SK-N-SH treated with all-trans-retinoic acid at 6 μM for 48 hours (cell line): ENCODE measurements at regions not wholly inside any gene's neighbourhood (a gene's known extent, or its start where the extent isn't known, plus 50 kb on each side); places are given as distances from the start of the nearest gene placed in this dataset.

Experiments
- ATAC-seq: fragments of 200-7000 bp; cut with Tn5 transposase; 3 replicates; pipeline ENCODE4 v1.9.1; 2020; ENCODE audit warnings: mild to moderate bottlenecking, moderate library complexity
- ARNTL ChIP-seq: fragments of 450-650 bp; formaldehyde crosslinking; IDR thresholded peaks from 2 replicates; pipeline ENCODE4 v1.5.0; 2020; ENCODE audit warnings: low read depth, mild to moderate bottlenecking, moderate library complexity, borderline replicate concordance
- BACH2 ChIP-seq: fragments of 250-450 bp; sonication (Bioruptor Pico); IDR thresholded peaks from 2 replicates; pipeline ENCODE4 v1.9.0; 2021; ENCODE audit warnings: mild to moderate bottlenecking, borderline replicate concordance
- CSDC2 ChIP-seq: fragments of 250-450 bp; sonication (Bioruptor Pico); IDR thresholded peaks from 2 replicates; pipeline ENCODE4 v1.5.0; 2020; ENCODE audit warnings: mild to moderate bottlenecking, moderate library complexity
- ESRRG ChIP-seq: fragments of 250-450 bp; sonication (Bioruptor Pico); IDR thresholded peaks from 2 replicates; pipeline ENCODE4 v1.6.1; 2021; ENCODE audit warnings: mild to moderate bottlenecking
- GLIS3 ChIP-seq: fragments of 250-450 bp; sonication (Bioruptor Pico); IDR thresholded peaks from 2 replicates; pipeline ENCODE4 v1.5.0; 2020; ENCODE audit warnings: mild to moderate bottlenecking, moderate library complexity
- ISL1 ChIP-seq: fragments of 250-450 bp; sonication (Bioruptor Pico); IDR thresholded peaks from 2 replicates; pipeline ENCODE4 v2.1.2; 2022; ENCODE audit warnings: mild to moderate bottlenecking, moderate library complexity
- OSR1 ChIP-seq: fragments of 250-450 bp; sonication (Bioruptor Pico); IDR thresholded peaks from 2 replicates; pipeline ENCODE4 v1.8.0; 2022; ENCODE audit warnings: moderate library complexity, mild to moderate bottlenecking, inconsistent platforms
- PPARA ChIP-seq: fragments of 250-450 bp; sonication (Bioruptor Pico); IDR thresholded peaks from 2 replicates; pipeline ENCODE4 v1.5.0; 2020; ENCODE audit warnings: mild to moderate bottlenecking, borderline replicate concordance
- RARB ChIP-seq: fragments of 250-450 bp; sonication (Bioruptor Pico); IDR thresholded peaks from 2 replicates; pipeline ENCODE4 v1.8.0; 2021; ENCODE audit warnings: mild to moderate bottlenecking, moderate library complexity
- SNAI2 ChIP-seq: fragments of 250-450 bp; sonication (Bioruptor Pico); IDR thresholded peaks from 2 replicates; pipeline ENCODE4 v1.5.0; 2020; ENCODE audit warnings: mild to moderate bottlenecking, moderate library complexity
- TCF4 ChIP-seq: fragments of 250-450 bp; sonication (Bioruptor Pico); IDR thresholded peaks from 2 replicates; pipeline ENCODE4 v1.8.0; 2021; ENCODE audit warnings: mild to moderate bottlenecking, moderate library complexity, borderline replicate concordance
- TOX ChIP-seq: fragments of 250-450 bp; sonication (Bioruptor Pico); IDR thresholded peaks from 2 replicates; pipeline ENCODE4 v1.8.0; 2021; ENCODE audit warnings: mild to moderate bottlenecking, moderate library complexity, borderline replicate concordance
- ZC3H10 ChIP-seq: fragments of 250-450 bp; sonication (Bioruptor Pico); IDR thresholded peaks from 2 replicates; pipeline ENCODE4 v1.5.1; 2021; ENCODE audit warnings: mild to moderate bottlenecking, moderate library complexity
- ZFP3 ChIP-seq: fragments of 250-450 bp; sonication (Bioruptor Pico); IDR thresholded peaks from 2 replicates; pipeline ENCODE4 v1.5.0; 2020; ENCODE audit warnings: mild to moderate bottlenecking, moderate library complexity
- ZFP30 ChIP-seq: fragments of 450-650 bp; formaldehyde crosslinking; IDR thresholded peaks from 2 replicates; pipeline ENCODE4 v1.5.0; 2022; ENCODE audit warnings: mild to moderate bottlenecking, moderate library complexity
- ZNF565 ChIP-seq: fragments of 450-650 bp; formaldehyde crosslinking; conservative IDR thresholded peaks from 2 replicates; pipeline ENCODE4 v1.5.0; 2020; ENCODE audit warnings: low read depth, mild to moderate bottlenecking, moderate library complexity
- ZNF70 ChIP-seq: fragments of 450-650 bp; formaldehyde crosslinking; IDR thresholded peaks from 2 replicates; pipeline ENCODE4 v1.5.0; 2020; ENCODE audit warnings: mild to moderate bottlenecking, moderate library complexity
- ZNF8 ChIP-seq: fragments of 450-650 bp; formaldehyde crosslinking; IDR thresholded peaks from 2 replicates; pipeline ENCODE4 v1.5.0; 2020; ENCODE audit warnings: mild to moderate bottlenecking, moderate library complexity
- TF ChIP-seq, protein P1 (sequence below): fragments of 250-450 bp; sonication (Bioruptor Pico); IDR thresholded peaks from 2 replicates; pipeline ENCODE4 v1.8.0; 2021; ENCODE audit warnings: low read depth, mild to moderate bottlenecking, moderate library complexity, borderline replicate concordance
- TF ChIP-seq, protein P2 (sequence below): fragments of 250-450 bp; sonication (Bioruptor Pico); IDR thresholded peaks from 2 replicates; pipeline ENCODE4 v1.5.1; 2020; ENCODE audit warnings: low read depth, mild to moderate bottlenecking, moderate library complexity
- TF ChIP-seq, protein P3 (sequence below): fragments of 250-450 bp; sonication (Bioruptor Pico); IDR thresholded peaks from 2 replicates; pipeline ENCODE4 v1.8.0; 2020; ENCODE audit warnings: mild to moderate bottlenecking, moderate library complexity, borderline replicate concordance
- TF ChIP-seq, protein P4 (sequence below): fragments of 250-450 bp; sonication (Bioruptor Pico); IDR thresholded peaks from 2 replicates; pipeline ENCODE4 v1.5.1; 2021; ENCODE audit warnings: mild to moderate bottlenecking, moderate library complexity

DNA sequence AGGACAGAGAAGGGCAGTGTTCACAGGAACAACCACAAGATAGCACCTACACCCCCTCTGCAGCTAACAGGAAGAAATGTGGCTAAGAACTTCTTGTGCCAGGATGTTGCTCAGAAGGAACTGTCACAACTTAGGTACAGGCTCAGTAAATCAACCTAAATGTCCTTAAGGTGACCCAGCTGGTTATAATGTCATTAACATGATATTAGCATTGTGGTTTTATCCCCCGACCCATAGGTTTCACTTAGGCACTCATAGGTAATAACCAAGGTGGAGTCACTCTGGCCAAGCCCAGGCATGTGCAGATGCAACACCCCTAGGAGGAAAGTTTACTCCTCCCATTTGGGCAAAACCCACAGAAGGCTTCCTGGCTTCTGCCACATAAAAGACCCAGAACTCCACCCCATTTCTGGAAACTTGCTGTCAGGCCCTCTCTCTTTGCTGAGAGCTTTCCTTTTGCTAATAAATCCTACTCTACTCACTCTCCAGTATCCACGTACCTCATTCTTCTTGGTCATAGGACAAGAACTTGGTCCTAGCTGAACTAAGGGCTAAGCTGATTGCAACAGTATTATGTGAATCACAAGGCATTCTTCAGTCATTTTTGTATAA lies 951.3 kb downstream of the SLITRK5 start:
- no peak for ATAC-seq
- TF ChIP-seq TOX (no peak), ZFP30 (CRISPR knock-in tag) (no peak), TCF4 (no peak), ZNF8 (no peak), ZC3H10 (CRISPR knock-in tag) (no peak), BACH2 (no peak), PPARA (CRISPR knock-in tag) (no peak), GLIS3 (CRISPR knock-in tag) (no peak), ZNF70 (CRISPR knock-in tag) (no peak), ESRRG (CRISPR knock-in tag) (no peak), ZNF565 (CRISPR knock-in tag) (no peak), ISL1 (no peak)
- TF ChIP-seq, protein P1, sequence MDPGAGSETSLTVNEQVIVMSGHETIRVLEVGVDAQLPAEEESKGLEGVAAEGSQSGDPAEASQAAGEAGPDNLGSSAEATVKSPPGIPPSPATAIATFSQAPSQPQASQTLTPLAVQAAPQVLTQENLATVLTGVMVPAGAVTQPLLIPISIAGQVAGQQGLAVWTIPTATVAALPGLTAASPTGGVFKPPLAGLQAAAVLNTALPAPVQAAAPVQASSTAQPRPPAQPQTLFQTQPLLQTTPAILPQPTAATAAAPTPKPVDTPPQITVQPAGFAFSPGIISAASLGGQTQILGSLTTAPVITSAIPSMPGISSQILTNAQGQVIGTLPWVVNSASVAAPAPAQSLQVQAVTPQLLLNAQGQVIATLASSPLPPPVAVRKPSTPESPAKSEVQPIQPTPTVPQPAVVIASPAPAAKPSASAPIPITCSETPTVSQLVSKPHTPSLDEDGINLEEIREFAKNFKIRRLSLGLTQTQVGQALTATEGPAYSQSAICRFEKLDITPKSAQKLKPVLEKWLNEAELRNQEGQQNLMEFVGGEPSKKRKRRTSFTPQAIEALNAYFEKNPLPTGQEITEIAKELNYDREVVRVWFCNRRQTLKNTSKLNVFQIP = no peak
- TF ChIP-seq, protein P2, sequence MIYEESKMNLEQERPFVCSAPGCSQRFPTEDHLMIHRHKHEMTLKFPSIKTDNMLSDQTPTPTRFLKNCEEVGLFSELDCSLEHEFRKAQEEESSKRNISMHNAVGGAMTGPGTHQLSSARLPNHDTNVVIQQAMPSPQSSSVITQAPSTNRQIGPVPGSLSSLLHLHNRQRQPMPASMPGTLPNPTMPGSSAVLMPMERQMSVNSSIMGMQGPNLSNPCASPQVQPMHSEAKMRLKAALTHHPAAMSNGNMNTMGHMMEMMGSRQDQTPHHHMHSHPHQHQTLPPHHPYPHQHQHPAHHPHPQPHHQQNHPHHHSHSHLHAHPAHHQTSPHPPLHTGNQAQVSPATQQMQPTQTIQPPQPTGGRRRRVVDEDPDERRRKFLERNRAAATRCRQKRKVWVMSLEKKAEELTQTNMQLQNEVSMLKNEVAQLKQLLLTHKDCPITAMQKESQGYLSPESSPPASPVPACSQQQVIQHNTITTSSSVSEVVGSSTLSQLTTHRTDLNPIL (CRISPR knock-in tag) = no peak
- TF ChIP-seq, protein P3, sequence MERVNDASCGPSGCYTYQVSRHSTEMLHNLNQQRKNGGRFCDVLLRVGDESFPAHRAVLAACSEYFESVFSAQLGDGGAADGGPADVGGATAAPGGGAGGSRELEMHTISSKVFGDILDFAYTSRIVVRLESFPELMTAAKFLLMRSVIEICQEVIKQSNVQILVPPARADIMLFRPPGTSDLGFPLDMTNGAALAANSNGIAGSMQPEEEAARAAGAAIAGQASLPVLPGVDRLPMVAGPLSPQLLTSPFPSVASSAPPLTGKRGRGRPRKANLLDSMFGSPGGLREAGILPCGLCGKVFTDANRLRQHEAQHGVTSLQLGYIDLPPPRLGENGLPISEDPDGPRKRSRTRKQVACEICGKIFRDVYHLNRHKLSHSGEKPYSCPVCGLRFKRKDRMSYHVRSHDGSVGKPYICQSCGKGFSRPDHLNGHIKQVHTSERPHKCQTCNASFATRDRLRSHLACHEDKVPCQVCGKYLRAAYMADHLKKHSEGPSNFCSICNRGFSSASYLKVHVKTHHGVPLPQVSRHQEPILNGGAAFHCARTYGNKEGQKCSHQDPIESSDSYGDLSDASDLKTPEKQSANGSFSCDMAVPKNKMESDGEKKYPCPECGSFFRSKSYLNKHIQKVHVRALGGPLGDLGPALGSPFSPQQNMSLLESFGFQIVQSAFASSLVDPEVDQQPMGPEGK (CRISPR knock-in tag) = no peak

DNA sequence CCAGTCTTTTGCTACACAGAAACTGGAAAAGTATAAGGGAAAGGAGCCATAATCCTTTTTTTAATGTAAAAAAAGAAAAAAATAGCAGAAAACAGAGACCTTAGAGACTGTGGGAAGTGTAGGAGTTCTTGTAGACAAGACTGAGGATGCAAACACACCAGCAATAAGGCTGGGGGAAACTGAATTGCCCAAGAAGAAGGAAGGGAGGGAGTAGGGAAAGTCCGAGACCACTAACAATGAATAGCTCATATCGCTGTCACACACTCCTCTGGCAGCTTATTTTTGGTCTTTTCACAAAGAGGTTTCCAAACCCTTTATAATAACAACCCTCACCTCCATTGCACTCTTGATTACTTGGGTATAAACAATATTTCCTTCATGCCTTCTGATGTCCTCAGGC lies 952.0 kb downstream of the SLITRK5 start:
- TF ChIP-seq ZFP3 (no peak), RARB (CRISPR knock-in tag) (no peak), ESRRG (CRISPR knock-in tag) (no peak), ISL1 (no peak), SNAI2 (CRISPR knock-in tag) (no peak), TCF4 (no peak), ARNTL (CRISPR knock-in tag) (no peak), ZNF565 (CRISPR knock-in tag) (no peak), OSR1 (CRISPR knock-in tag) (no peak), ZFP30 (CRISPR knock-in tag) (no peak), ZNF70 (CRISPR knock-in tag) (no peak), GLIS3 (CRISPR knock-in tag) (no peak), CSDC2 (CRISPR knock-in tag) (no peak), ZC3H10 (CRISPR knock-in tag) (no peak), BACH2 (no peak), TOX (no peak)
- TF ChIP-seq, protein P3 (CRISPR knock-in tag) = no peak
- TF ChIP-seq, protein P2 (CRISPR knock-in tag) = no peak
- TF ChIP-seq, protein P4, sequence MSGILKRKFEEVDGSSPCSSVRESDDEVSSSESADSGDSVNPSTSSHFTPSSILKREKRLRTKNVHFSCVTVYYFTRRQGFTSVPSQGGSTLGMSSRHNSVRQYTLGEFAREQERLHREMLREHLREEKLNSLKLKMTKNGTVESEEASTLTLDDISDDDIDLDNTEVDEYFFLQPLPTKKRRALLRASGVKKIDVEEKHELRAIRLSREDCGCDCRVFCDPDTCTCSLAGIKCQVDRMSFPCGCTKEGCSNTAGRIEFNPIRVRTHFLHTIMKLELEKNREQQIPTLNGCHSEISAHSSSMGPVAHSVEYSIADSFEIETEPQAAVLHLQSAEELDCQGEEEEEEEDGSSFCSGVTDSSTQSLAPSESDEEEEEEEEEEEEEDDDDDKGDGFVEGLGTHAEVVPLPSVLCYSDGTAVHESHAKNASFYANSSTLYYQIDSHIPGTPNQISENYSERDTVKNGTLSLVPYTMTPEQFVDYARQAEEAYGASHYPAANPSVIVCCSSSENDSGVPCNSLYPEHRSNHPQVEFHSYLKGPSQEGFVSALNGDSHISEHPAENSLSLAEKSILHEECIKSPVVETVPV = no peak
- no peak for ATAC-seq
